HG02938 (cell line): ENCODE measurements at regions not wholly inside any gene's neighbourhood (a gene's known extent, or its start where the extent isn't known, plus 50 kb on each side); places are given as distances from the start of the nearest gene placed in this dataset.
"Not testable (repeated sequence)": the region's sequence is repeated elsewhere in the genome, so short reads cannot be mapped to it uniquely, and the experiment has no call there.

ENCODE experiments used
- ATAC-seq: cut with Tn5 transposase; IDR thresholded peaks from one replicate; pipeline ENCODE4 v1.9.1; 2021; ENCODE audit warnings: mild to moderate bottlenecking, moderate library complexity; ENCODE audit not compliant: unreplicated experiment

DNA sequence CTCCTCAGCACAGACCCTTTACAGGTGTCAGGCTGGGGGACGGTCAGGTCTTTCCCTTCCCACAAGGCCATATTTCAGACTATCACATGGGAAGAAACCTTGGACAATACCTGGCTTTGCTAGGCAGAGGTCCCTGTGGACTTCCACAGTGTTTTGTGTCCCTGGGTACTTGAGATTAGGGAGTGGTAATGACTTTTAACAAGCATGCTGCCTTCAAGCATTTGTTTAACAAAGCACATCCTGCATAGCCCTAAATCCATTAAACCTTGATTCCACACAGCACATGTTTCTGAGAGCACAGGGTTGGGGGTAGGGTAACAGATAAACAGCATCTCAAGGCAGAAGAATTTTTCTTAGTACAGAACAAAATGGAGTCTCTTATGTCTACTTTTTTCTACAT lies 451.2 kb downstream of the PLOD2 start:
- not testable (repeated sequence) for ATAC-seq

GRCh38 chr3:145716519-145716918 lies 444.5 kb downstream of the PLOD2 start:
- ATAC-seq, result no peak

DNA sequence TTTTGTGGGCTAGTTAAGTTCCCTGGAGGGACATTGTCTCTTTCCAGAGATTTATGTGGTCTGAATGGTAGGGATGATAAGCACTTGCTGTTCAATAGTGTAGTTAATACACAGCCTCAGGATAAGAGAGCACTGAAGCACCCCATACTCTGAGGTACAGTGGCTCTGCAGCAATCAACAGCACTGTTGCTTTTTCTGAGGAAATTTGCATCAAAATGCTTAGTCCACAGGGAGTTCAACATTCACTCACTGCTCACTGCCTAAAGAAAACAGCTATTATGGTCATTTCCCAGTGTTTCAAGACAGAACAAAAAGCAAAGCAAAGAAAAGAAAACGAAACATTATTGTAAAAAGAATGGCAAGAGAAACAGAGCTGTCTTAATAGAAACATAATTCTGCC lies 441.9 kb downstream of the PLOD2 start:
- no peak for ATAC-seq

GRCh38 chr3:145721273-145721805 lies 439.6 kb downstream of the PLOD2 start:
- no peak for ATAC-seq

- ATAC-seq, result no peak
Measured at GRCh38 chr3:145721815-145722214, 439.2 kb downstream of the PLOD2 start.

DNA sequence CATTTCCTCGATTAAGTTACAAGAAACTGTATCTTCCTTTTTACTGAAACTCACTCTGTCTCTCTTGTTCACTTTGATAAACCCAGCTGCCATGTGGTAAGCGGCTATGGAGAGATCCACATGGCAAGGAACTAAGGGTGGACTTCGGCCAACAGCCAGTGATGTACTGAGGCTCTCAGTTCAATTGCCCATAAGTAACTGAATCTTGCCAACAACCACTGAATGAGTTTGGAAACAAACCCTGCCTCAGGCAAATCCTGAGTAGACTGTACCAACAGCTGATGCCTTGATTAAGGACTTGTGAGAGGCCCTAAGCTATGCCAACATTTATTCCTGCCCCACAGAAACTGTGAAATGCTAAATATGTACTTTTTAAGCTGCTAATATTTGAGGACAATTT lies 433.5 kb downstream of the PLOD2 start:
- no peak for ATAC-seq

- no peak for ATAC-seq
Measured at GRCh38 chr3:145735631-145736030, 425.4 kb downstream of the PLOD2 start.

- ATAC-seq, result no peak
Measured at GRCh38 chr3:145737952-145738351, 423.0 kb downstream of the PLOD2 start.

DNA sequence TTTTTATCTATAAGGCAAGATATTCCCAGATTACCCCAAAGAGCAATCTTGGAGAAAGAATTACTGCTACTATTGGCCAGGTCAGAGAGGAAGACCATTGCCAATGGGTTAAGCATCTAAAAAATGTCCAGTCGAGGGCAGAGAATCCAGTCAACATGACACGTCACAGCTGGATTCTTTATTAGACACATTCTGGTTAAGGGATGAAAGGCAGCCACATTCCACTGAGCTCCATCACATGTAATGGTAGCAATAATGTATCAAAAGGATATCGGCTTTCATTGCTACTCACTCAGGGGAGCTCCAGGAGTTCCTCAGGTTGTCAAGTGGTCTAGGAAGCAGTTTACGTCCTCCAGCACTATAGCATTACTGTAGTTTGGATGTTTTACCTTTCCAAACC lies 421.1 kb downstream of the PLOD2 start:
- ATAC-seq, result no peak

DNA sequence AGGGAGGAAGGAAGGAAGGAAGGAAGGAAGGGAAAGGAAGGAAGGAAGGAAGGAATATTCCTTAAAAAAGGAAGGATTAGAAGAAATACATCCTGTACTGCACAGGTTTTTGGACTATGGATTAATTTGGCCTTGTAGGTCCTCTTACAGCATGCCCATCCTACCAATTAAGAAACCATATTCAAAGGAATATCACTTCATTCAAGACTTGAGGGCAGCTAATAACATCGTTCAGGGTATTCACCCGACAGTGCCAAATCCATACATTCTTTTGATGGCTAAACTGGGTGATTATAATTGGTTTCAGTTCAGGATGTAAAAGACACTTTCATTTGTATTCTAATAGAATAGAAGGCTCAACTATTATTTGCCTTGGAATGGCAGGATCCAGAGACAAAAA lies 410.3 kb downstream of the PLOD2 start:
- no peak for ATAC-seq

DNA sequence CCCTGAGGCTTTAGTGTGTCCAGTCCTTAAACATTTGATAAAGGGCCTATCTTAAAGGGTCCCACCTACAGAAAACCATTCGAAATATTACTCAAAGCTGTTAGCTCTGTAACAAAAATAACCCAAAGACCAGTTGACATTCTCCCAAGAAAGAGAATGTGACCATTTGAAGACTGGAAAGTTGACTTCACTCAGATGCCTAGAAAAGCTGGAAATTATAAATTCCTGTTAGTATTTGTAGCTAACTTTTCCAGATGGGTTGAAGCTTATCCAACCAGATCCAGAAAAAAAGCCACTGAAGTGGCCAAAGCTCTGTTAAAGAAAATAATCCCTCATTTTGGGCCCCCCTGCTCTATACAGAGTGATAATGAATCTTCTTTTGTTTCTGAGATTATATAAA lies 408.4 kb downstream of the PLOD2 start:
- no peak for ATAC-seq

DNA sequence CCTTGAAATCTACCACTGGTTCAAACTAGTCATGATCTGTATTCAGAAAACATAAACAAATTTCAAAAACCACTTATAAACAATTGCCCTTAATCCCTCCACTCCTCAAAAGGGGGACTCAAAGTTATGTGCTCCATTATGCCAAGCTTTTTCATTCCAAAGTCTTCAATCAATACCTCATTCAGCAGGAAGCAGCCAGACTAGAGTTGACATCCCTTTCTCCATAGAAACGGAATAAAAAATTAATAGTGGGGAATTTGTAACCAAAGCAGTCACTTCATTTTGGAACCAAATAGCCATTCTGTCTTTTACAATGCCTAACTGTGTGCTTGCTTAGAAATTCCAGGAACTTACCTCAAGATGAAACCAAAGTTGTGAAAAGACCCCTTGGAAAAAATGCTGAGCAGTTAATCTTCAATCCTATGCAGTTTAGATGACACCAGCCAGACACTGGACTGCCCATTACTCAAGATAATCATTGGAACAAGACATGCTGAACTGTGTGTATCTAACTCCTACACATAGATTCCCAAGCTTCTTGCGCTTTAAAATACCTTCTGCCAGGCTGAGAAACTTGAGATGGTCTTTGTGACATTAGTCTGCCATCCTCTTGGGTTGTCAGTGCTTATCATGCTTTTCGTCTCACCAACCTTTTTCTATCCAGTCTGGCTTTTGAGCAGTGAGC lies 406.2 kb downstream of the PLOD2 start:
- no peak for ATAC-seq

DNA sequence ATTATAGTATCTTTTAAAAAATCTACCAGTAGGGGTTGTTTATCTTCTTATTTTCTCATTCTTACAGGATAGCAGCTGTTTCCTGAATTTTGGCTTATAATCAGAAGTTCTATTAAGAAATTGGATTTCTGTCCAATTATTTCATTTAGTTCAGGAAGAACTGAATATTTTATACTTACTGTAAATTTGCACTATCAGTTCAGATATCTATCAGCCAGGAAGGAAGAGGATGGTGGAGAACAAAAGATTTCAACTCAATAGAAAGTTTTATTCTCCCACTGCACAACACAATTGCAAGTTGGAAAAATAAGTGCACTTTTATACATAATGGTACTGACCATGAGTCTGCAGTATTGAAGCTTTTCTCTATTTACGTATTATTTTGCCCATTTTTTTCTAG lies 400.9 kb downstream of the PLOD2 start:
- ATAC-seq, result no peak

- ATAC-seq, result no peak
Measured at GRCh38 chr3:145767909-145768308, 393.1 kb downstream of the PLOD2 start.

- ATAC-seq, result no peak
Measured at GRCh38 chr3:145776782-145777408, 384.1 kb downstream of the PLOD2 start.

GRCh38 chr3:145780301-145780700 lies 380.7 kb downstream of the PLOD2 start:
- no peak for ATAC-seq

DNA sequence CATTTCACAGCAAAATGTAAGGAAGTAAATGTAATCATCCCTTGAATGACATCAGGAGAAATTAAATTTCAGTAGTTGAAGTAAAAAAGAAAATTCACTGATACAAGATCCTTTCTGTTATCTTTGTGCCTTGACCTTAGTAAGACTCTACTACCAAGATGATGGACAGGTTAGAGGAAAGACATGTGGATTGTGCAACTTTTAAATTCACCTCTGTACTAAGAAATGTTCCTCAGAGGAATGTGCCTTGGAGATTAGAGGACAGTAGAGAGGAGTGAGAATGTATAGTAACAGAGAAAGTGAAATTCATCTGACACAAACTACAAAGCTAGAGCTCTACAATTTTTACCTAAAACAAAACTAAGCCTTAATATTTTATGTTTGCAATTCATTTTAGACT lies 375.3 kb downstream of the PLOD2 start:
- ATAC-seq, result no peak

DNA sequence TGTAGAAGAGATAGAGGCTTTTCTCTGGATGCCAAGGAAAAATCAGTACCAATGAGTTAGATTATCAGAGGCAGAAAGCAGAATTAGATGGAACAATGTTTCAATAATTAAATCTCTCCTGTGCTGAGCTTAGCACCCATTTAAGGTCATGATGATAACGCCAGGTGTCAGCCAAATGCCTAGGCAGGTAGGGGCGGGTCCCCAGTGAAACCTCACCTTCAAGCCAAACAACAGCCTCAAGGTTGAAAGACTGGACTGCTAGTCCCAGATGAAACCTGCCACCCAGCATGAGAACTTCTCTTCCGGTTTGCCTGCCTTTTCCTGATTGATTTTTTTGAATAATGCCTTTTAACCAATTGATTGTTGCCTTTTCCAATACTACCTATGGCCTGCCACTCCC lies 363.0 kb downstream of the PLOD2 start:
- no peak for ATAC-seq

DNA sequence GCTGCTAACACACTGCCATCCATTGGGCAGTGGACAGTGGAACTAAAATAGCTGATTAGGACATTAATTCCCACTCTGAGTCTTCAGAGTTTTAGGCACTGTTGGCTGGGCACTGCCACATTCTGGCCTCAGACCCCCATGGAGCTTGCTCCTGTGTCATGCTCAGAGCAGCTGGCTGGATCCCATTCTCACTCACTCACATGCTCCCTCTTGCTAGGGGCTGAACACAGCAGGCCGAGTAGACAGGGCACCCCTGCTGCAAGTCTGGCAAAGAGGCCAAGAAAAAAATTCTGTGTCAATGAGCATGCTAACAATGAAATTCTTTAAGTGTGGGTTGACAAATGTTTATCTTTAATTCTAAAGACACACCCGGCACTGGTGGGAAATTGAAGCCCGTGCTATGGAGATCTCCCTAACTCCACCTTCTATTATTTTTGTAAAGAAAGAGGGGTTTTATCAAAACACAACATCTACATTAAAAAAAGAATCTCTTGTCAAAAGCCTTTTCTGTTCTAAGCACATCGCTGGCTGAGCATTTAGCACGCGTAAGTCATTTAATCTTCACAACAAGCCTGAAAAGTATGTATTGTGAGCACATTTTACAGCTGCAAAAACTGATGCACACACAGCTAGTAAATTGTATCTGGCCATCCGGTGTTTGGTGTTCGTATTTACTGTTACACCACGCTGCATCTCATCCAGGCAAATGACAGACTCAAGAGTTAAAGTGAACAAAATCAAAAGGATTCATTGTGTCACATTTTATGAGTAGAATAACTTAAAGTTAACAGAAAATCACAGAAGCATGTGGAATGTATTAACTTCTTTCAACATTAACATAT lies 362.1 kb downstream of the PLOD2 start:
- no peak for ATAC-seq

- no peak for ATAC-seq
Measured at GRCh38 chr3:145801696-145802095, 359.3 kb downstream of the PLOD2 start.

DNA sequence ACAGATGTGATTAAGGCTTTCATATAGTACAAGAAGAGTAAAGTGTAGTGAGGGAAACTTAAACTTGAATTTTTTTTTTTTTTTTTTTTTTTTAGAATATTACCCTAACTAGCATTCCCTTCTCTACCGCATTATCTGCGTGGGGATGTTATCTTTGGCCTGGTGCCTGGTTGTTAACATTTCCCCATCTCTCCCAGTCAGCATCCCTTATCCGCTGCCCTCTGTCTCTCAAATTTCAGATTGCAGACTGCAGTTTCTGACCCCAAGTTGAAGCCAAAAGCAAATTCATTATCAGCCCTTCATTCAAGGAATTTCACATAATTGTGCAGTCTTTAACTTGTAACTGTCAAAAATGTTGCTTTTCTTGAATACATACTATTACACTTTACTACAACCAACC lies 353.0 kb downstream of the PLOD2 start:
- no peak for ATAC-seq

DNA sequence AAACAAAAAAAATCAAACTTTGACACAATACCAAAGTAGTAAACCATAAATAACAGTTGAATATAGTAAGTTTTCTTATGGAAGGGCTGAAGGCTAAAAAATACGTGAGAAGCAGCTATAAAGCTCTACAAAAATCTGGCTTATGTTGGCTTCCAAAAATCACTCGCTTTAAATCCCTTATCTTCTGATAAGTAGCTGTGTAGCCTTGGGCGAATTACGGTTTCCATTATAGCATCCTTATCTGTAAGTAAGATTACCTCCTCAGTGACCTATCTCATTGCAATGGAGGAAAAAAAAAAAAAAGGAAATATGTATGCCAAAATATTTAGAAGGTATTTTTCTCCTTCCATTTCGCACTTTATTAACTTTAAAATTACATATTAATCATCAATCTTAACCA lies 348.6 kb downstream of the PLOD2 start:
- no peak for ATAC-seq
